ENCODE measurements at regions not wholly inside any gene's neighbourhood (a gene's known extent, or its start where the extent isn't known, plus 50 kb on each side); places are given as distances from the start of the nearest gene placed in this dataset.

DNA sequence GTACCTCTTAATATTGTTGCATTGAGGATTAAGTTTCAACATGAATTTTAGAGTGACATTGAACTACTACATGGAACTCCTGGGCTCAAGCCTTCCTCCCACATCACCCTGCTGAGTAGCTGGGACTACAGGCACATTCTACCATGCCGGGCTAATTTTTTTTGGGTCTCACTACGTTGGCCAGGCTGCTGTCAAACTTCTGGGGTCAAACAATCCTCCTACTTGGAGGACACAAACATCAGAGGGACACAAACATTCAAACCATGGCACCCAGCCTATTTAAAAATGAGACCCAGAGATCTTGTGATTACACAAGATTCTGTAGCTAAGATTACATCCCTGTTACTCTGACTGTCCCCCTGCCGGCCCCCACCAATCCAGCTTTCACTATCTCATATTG, 180.9 kb downstream of the KCNRG start:
- Histone ChIP-seq H3K4me1 (replicated peaks; ENCODE audit: insufficient read depth) (no peaks in the 10 kb centered on the region), H3K9me2 (ENCODE audit: insufficient read depth) (no peaks in the 10 kb centered on the region), H2AFZ (no peak overlapping the region), H3K4me3 (no peak overlapping the region), H3K79me2 (ENCODE audit: low read depth) (no peaks in the 10 kb centered on the region), H3K27ac (no peak overlapping the region), H4K20me1 (ENCODE audit: insufficient read depth) (no peaks in the 10 kb centered on the region), H3K36me3 (ENCODE audit: low read depth) (no peaks in the 10 kb centered on the region), H3K9me3 (ENCODE audit: insufficient read depth, low read depth) (no peaks in the 10 kb centered on the region), H3K4me2 (no peak overlapping the region), H3F3A (ENCODE audit: insufficient read depth, low read depth) (no peaks in the 10 kb centered on the region), H3K27me3 (ENCODE audit: insufficient read depth, low read depth) (no peaks in the 10 kb centered on the region)
- CTCF ChIA-PET, result no interaction called here
- BruUV-seq (replicated peaks), result no TSS peak
- TF ChIP-seq EZH2 (IDR thresholded peaks at IDR 0.05; ENCODE audit: low read depth), result no peak
- TF ChIP-seq, protein P1, sequence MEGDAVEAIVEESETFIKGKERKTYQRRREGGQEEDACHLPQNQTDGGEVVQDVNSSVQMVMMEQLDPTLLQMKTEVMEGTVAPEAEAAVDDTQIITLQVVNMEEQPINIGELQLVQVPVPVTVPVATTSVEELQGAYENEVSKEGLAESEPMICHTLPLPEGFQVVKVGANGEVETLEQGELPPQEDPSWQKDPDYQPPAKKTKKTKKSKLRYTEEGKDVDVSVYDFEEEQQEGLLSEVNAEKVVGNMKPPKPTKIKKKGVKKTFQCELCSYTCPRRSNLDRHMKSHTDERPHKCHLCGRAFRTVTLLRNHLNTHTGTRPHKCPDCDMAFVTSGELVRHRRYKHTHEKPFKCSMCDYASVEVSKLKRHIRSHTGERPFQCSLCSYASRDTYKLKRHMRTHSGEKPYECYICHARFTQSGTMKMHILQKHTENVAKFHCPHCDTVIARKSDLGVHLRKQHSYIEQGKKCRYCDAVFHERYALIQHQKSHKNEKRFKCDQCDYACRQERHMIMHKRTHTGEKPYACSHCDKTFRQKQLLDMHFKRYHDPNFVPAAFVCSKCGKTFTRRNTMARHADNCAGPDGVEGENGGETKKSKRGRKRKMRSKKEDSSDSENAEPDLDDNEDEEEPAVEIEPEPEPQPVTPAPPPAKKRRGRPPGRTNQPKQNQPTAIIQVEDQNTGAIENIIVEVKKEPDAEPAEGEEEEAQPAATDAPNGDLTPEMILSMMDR (conservative IDR thresholded peaks at IDR 0.05), result no peak
- intact Hi-C loops (cut with micrococcal nuclease; ENCODE audit: unreplicated experiment), result no loop called here
- DNase-seq, result no peak
- POLR2A ChIA-PET (ENCODE audit: unreplicated experiment), result interaction anchor here (0.7 kb wide), 1 partner anchor 129 kb away, joined by 4 read pairs; no protein-coding TSS in a partner anchor

DNA sequence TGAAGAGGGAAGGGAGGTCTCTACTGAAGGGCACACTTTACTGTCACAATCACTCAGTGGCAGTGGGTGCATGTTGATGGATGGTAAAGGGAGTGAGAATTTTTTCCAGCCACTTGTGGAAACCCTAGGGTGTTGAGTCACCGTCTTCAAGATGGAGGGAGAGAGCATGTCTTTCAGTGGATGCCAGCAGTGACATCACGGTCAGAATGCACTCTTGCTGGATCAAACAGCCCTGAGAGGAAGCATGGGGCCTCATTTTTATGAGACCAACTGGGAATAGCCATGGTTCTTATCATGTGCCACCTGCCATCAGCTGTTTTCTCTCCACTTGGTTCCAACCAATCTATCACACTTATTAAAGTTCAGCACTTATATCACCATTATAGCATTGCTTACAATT, 182.5 kb downstream of the KCNRG start:
- no peaks in the 10 kb centered on the region for H3K79me2 ChIP-seq (ENCODE audit: low read depth)
- no peaks in the 10 kb centered on the region for H3K4me1 ChIP-seq (replicated peaks; ENCODE audit: insufficient read depth)
- no TSS peak for BruUV-seq (replicated peaks)
- no peaks in the 10 kb centered on the region for H3K9me2 ChIP-seq (ENCODE audit: insufficient read depth)
- no peak overlapping the region for H3K27ac ChIP-seq
- no peak overlapping the region for H3K4me3 ChIP-seq
- no peak overlapping the region for H3K4me2 ChIP-seq
- no peaks in the 10 kb centered on the region for H3K9me3 ChIP-seq (ENCODE audit: insufficient read depth, low read depth)
- H4K20me1 ChIP-seq (ENCODE audit: insufficient read depth), result no peaks in the 10 kb centered on the region
- H2AFZ ChIP-seq, result no peak overlapping the region
- ChIA-PET CTCF (no interaction called here), POLR2A (ENCODE audit: unreplicated experiment) (no interaction called here)
- TF ChIP-seq EZH2 (IDR thresholded peaks at IDR 0.05; ENCODE audit: low read depth), result no peak
- TF ChIP-seq, protein P1 (conservative IDR thresholded peaks at IDR 0.05), result no peak
- intact Hi-C loops (cut with micrococcal nuclease; ENCODE audit: unreplicated experiment), result no loop called here
- DNase-seq, result no peak
- H3K27me3 ChIP-seq (ENCODE audit: insufficient read depth, low read depth), result no peaks in the 10 kb centered on the region
- no peaks in the 10 kb centered on the region for H3K36me3 ChIP-seq (ENCODE audit: low read depth)
- no peaks in the 10 kb centered on the region for H3F3A ChIP-seq (ENCODE audit: insufficient read depth, low read depth)

DNA sequence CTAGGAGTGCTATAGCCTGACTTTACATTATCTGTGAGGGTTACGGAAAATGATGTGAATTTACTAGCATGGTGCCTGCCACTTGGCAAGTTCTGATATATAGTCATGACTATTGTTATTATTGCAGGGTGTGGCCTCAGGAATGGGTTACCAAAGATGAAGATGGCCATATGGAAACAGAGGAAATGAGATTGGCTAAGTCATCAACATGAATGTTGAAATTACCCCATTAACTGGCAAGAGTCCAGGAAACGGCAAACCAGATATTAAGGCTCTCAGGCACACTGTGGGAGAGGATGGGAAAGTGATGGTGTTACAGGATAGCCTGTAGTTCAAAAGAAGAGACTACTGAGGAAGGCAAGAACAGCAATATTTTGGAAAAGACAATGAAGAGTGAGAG, 183.3 kb downstream of the KCNRG start:
- Histone ChIP-seq H4K20me1 (ENCODE audit: insufficient read depth) (no peaks in the 10 kb centered on the region), H3K27me3 (ENCODE audit: insufficient read depth, low read depth) (no peaks in the 10 kb centered on the region), H3K9me2 (ENCODE audit: insufficient read depth) (no peaks in the 10 kb centered on the region), H3K4me1 (replicated peaks; ENCODE audit: insufficient read depth) (no peaks in the 10 kb centered on the region), H3K79me2 (ENCODE audit: low read depth) (no peaks in the 10 kb centered on the region), H2AFZ (no peak overlapping the region), H3K4me3 (no peak overlapping the region), H3K9me3 (ENCODE audit: insufficient read depth, low read depth) (no peaks in the 10 kb centered on the region), H3K36me3 (ENCODE audit: low read depth) (no peaks in the 10 kb centered on the region), H3K4me2 (no peak overlapping the region), H3K27ac (no peak overlapping the region), H3F3A (ENCODE audit: insufficient read depth, low read depth) (no peaks in the 10 kb centered on the region)
- CTCF ChIA-PET, result no interaction called here
- no TSS peak for BruUV-seq (replicated peaks)
- POLR2A ChIA-PET (ENCODE audit: unreplicated experiment), result no interaction called here
- DNase-seq, result no peak
- no peak for TF ChIP-seq EZH2 (IDR thresholded peaks at IDR 0.05; ENCODE audit: low read depth)
- TF ChIP-seq, protein P1 (conservative IDR thresholded peaks at IDR 0.05), result no peak
- intact Hi-C loops (cut with micrococcal nuclease; ENCODE audit: unreplicated experiment), result no loop called here

Measured in PC-9 (cell line).